A549 (cell line): ENCODE measurements at regions not wholly inside any gene's neighbourhood (a gene's known extent, or its start where the extent isn't known, plus 50 kb on each side); places are given as distances from the start of the nearest gene placed in this dataset.

ENCODE experiments used
- CTCF ChIP-seq: fragments of >200 bp; sonication (Bioruptor Twin); formaldehyde crosslinking; IDR thresholded peaks from 3 replicates; pipeline ENCODE4 v1.5.1; 2016
- FOSL2 ChIP-seq, 2 experiments: fragments of 450-650 bp in 1 of 2; fragments of >200 bp in 1 of 2; sonication (Bioruptor Twin) in 1 of 2; formaldehyde crosslinking; IDR thresholded peaks; 2 replicates each; pipeline versions ENCODE4 v1.5.0 to v1.6.1; 2016 to 2020; ENCODE audit warnings: mild to moderate bottlenecking in 1 of 2, moderate library complexity in 1 of 2
- HDAC2 ChIP-seq: fragments of 200-600 bp; sonication (generic); IDR thresholded peaks from 2 replicates; pipeline ENCODE4 v1.6.1; 2016
- MAX ChIP-seq: IDR thresholded peaks from 2 replicates; pipeline ENCODE4 v1.6.1; 2012
- RAD21 ChIP-seq, 2 experiments: fragments of >200 bp in 1 of 2; sonication (Bioruptor Twin) in 1 of 2; formaldehyde crosslinking in 1 of 2; IDR thresholded peaks in 1 of 2; conservative IDR thresholded peaks in 1 of 2; 2 replicates in 1 of 2; 3 replicates in 1 of 2; pipeline ENCODE4 v1.6.1; 2012 to 2018; ENCODE audit warnings: inconsistent platforms in 1 of 2
- RFX5 ChIP-seq: fragments of 450-650 bp; IDR thresholded peaks from 2 replicates; pipeline ENCODE4 v1.7.1; 2014; ENCODE audit warnings: antibody characterized with exemption, mild to moderate bottlenecking, moderate library complexity

- TF ChIP-seq MAX = no peak
- no peak for TF ChIP-seq CTCF
- TF ChIP-seq RFX5 = no peak
- TF ChIP-seq RAD21 (conservative IDR thresholded peaks at IDR 0.05 in 1 of 2, IDR thresholded peaks at IDR 0.05 in 1 of 2) = no peak
- TF ChIP-seq FOSL2 (IDR thresholded peaks at IDR 0.05) = no peak
- no peak for TF ChIP-seq FOSL2 (CRISPR knock-in tag; IDR thresholded peaks at IDR 0.05)
- TF ChIP-seq HDAC2 = no peak
Observed at GRCh38 chr4:151998723-151999122, 237.9 kb upstream of the GATB start.
